OCI-LY3 (cell line): ENCODE measurements at regions not wholly inside any gene's neighbourhood (a gene's known extent, or its start where the extent isn't known, plus 50 kb on each side); places are given as distances from the start of the nearest gene placed in this dataset.

Experiments
- H2AFZ ChIP-seq: fragments of 200-600, 300-600 bp; shearing (Covaris generic); 2 replicates; pipeline ENCODE4 v1.6.0; 2014; ENCODE audit warnings: antibody characterized with exemption, low read depth, low read length
- H3K27ac ChIP-seq: fragments of 200-600, 300-600 bp; sonication (generic); 2 replicates; pipeline ENCODE4 v1.5.1; 2014; ENCODE audit warnings: mild to moderate bottlenecking, low read length, moderate library complexity, mixed read lengths
- H3K27me3 ChIP-seq: fragments of 200-600, 300-600 bp; sonication (generic); 2 replicates; pipeline ENCODE4 v1.6.1; 2014; ENCODE audit warnings: low read depth, low read length, mixed read lengths
- H3K36me3 ChIP-seq: fragments of 200-600, 300-600 bp; sonication (generic); replicated peaks from 2 replicates; pipeline ENCODE3; 2014; ENCODE audit warnings: low read depth, low read length, mixed read lengths
- H3K4me1 ChIP-seq: fragments of 300-600, 200-600 bp; sonication (generic); 2 replicates; pipeline ENCODE4 v1.6.1; 2014; ENCODE audit warnings: low read length, mixed read lengths
- H3K4me2 ChIP-seq: fragments of 200-600, 300-600 bp; sonication (generic); 2 replicates; pipeline ENCODE4 v1.6.1; 2014; ENCODE audit warnings: low read length, mixed read lengths
- H3K4me3 ChIP-seq: fragments of 300-600, 200-600 bp; sonication (generic); 2 replicates; pipeline ENCODE4 v1.5.1; 2014; ENCODE audit warnings: antibody characterized with exemption, mild to moderate bottlenecking, low read length, moderate library complexity
- H3K79me2 ChIP-seq: fragments of 300-600, 200-600 bp; shearing (Covaris generic); 2 replicates; pipeline ENCODE4 v1.6.1; 2014; ENCODE audit warnings: mild to moderate bottlenecking, low read length, mixed read lengths
- H3K9ac ChIP-seq: fragments of 300-600, 200-600 bp; shearing (Covaris generic); 2 replicates; pipeline ENCODE4 v1.6.0; 2014; ENCODE audit warnings: mild to moderate bottlenecking, low read length, moderate library complexity
- H3K9me3 ChIP-seq: fragments of 200-600, 300-600 bp; shearing (Covaris generic); 2 replicates; pipeline ENCODE4 v1.6.1; 2014; ENCODE audit warnings: low read length, mixed read lengths; ENCODE audit not compliant: insufficient read depth
- H4K20me1 ChIP-seq: fragments of 200-600, 300-600 bp; sonication (generic); 2 replicates; pipeline ENCODE4 v1.6.1; 2016; ENCODE audit warnings: low read length, mixed read lengths; ENCODE audit not compliant: insufficient read depth
- CTCF ChIP-seq: fragments of 200-600, 300-600 bp; sonication (generic); IDR thresholded peaks from 2 replicates; pipeline ENCODE4 v1.5.1; 2014; ENCODE audit warnings: antibody characterized with exemption, low read length, low read depth
- EZH2phosphoT487 ChIP-seq: fragments of 200-600 bp; shearing (Covaris generic); IDR thresholded peaks from 2 replicates; pipeline ENCODE4 v1.6.1; 2018; ENCODE audit warnings: antibody characterized with exemption, mixed run types, low read depth

GRCh38 chr1:47529520-47530098 lies 91.8 kb downstream of the FOXD2 start:
- Histone ChIP-seq H3K79me2 (no peaks in the 10 kb centered on the region), H3K27me3 (no peaks in the 10 kb centered on the region), H3K36me3 (no peaks in the 10 kb centered on the region), H2AFZ (no peak overlapping the region), H3K9me3 (no peaks in the 10 kb centered on the region), H4K20me1 (no peaks in the 10 kb centered on the region), H3K4me1 (peaks cover 7% of the 10 kb centered on the region; the same call in 1 of the 2 replicates), H3K27ac (no peak overlapping the region), H3K4me3 (no peak overlapping the region), H3K9ac (no peak overlapping the region), H3K4me2 (no peak overlapping the region)
- TF ChIP-seq EZH2phosphoT487 (no peak), CTCF (peak; percentile 38)

GRCh38 chr1:47532921-47533792 lies 95.3 kb downstream of the FOXD2 start:
- TF ChIP-seq EZH2phosphoT487 (no peak), CTCF (no peak)
- Histone ChIP-seq H3K4me3 (no peak overlapping the region), H3K79me2 (no peaks in the 10 kb centered on the region), H3K4me1 (no peaks in the 10 kb centered on the region), H3K9ac (no peak overlapping the region), H3K27me3 (no peaks in the 10 kb centered on the region), H3K9me3 (no peaks in the 10 kb centered on the region), H3K27ac (no peak overlapping the region), H3K36me3 (no peaks in the 10 kb centered on the region), H4K20me1 (no peaks in the 10 kb centered on the region), H3K4me2 (no peak overlapping the region), H2AFZ (no peak overlapping the region)

GRCh38 chr1:47533793-47534328 lies 96.0 kb downstream of the FOXD2 start:
- H3K4me2 ChIP-seq: no peak overlapping the region
- no peaks in the 10 kb centered on the region for H4K20me1 ChIP-seq
- H3K27me3 ChIP-seq: no peaks in the 10 kb centered on the region
- H3K9me3 ChIP-seq: no peaks in the 10 kb centered on the region
- no peaks in the 10 kb centered on the region for H3K4me1 ChIP-seq
- H3K27ac ChIP-seq: no peak overlapping the region
- no peaks in the 10 kb centered on the region for H3K36me3 ChIP-seq
- no peak overlapping the region for H3K9ac ChIP-seq
- no peak overlapping the region for H3K4me3 ChIP-seq
- no peaks in the 10 kb centered on the region for H3K79me2 ChIP-seq
- TF ChIP-seq CTCF: no peak
- H2AFZ ChIP-seq: no peak overlapping the region

- TF ChIP-seq EZH2phosphoT487 (no peak), CTCF (no peak)
- no peaks in the 10 kb centered on the region for H3K27me3 ChIP-seq
- H3K4me1 ChIP-seq: no peaks in the 10 kb centered on the region
- H4K20me1 ChIP-seq: no peaks in the 10 kb centered on the region
- no peak overlapping the region for H2AFZ ChIP-seq
- no peaks in the 10 kb centered on the region for H3K36me3 ChIP-seq
- H3K9me3 ChIP-seq: no peaks in the 10 kb centered on the region
- no peak overlapping the region for H3K4me3 ChIP-seq
- no peak overlapping the region for H3K4me2 ChIP-seq
- H3K9ac ChIP-seq: no peak overlapping the region
- H3K79me2 ChIP-seq: no peaks in the 10 kb centered on the region
- H3K27ac ChIP-seq: no peak overlapping the region
These were observed 96.6 kb downstream of the FOXD2 start for GRCh38 chr1:47534436-47534835.
